ENCODE measurements at regions not wholly inside any gene's neighbourhood (a gene's known extent, or its start where the extent isn't known, plus 50 kb on each side); places are given as distances from the start of the nearest gene placed in this dataset.
"Not testable (repeated sequence)": the region's sequence is repeated elsewhere in the genome, so short reads cannot be mapped to it uniquely, and the experiment has no call there.

DNA sequence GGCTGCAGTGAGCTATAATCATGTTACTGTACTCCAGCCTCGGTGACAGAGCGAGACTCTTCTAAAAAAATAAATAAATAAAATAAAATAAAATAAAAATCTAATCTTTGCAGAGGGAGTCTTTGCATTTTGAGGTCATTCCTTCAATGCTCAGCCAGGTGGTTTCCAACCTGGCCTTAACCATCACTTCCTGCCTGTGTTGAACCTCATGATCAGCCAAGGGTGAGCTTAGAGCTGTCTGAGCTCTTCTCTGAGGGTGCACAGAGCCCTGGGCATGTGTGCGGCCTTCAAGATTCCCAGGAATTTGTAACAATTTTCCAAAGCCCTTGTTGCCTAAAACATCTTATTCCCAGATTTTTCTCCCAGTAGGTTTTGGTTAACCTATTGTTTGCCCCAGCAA lies 94.3 kb downstream of the KCNJ12 start:
- not testable (repeated sequence) for DNase-seq (ENCODE audit: low read depth, low spot score)

DNA sequence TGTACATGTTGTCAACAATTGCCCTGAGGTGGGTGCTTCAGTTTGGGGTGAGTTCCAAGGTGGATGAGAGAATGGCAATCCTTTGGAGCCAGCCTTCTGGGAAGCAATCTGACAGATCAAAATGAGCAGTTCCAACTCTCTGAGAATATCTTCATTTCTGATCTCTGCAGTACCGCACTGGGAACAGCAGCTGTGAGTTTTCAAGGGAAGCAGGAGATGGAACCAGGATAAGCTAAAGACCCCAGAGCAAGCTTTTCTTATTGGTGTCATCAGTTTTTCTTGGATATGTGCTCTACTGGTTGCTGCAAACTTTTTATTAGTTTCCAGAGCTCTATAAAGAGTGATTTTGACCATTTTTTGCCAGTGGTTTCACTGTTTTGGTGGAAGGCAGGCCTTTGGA lies 94.7 kb downstream of the KCNJ12 start:
- no peak for DNase-seq (ENCODE audit: low read depth, low spot score)

GRCh38 chr17:21474815-21475214 lies 98.7 kb downstream of the KCNJ12 start:
- DNase-seq (ENCODE audit: low read depth, low spot score): no peak

DNA sequence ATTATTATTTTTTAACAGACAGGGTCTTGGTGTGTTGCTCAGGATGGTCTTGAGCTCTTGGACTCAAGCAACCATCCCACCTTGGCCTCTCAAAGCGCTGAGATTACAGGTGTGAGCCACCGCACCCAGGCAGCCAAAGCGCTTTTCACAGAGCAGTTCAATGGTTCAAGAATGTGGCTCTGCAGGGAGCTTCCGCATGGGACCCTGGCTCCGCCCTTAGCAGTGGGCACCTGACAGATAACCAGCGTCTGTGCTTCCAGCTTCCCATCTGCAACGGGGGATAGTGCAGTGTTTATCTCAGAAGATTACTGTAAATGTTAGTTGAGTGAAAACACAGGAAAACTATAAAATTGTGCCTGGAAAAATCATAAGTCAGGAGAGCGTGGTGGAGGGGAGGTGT lies 99.4 kb downstream of the KCNJ12 start:
- DNase-seq (ENCODE audit: low read depth, low spot score): no peak

DNA sequence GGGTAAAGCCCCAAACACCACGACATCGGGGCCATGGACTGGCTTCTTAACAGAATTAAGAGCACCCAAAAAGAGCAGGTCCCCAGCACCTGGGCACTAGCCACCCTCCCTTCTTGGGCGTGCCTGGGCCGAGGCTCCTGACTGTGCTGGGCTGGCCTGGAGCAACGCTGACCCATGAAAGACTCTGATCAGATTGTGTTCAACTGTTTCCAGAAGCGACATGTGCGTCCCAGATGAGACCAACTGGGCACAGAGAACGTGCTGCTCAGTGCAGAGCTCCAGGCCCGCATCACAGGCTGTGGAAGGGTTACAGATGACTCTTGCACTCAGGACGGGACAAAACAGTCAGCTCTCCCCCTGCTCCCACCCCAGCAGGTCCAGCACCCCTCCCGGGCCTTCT lies 100.7 kb downstream of the KCNJ12 start:
- no peak for DNase-seq (ENCODE audit: low read depth, low spot score)

DNA sequence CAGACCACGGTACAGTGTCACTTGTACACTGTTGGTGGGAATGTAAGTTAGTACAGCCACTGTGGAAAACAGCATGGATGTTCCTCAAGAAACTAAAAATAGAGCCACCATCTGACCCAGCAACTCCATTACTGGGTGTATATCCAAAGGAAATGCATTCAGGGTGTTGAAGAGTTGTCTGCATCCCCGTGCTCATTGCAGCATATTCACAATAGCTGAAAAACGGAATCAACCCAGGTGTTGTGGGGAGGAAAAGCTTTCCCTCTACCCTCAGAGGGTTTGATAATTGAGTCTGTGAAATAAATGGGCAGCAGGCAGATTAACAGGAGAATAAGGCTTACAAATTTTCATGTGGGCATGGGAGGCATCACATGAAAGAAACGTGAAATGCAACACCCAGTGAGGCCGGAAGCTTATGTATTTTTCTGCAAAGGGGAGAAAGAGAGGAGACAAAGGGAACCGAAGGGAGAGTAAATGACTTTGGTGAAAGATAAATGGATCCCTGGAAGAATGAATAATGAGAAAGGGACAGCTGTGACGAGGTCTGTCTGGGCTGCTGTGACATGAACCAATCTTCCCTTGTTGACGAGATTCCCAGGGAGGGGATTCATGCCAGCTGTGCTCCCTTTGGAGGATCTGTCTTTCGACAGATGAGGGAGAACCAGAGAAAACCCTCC lies 106.2 kb downstream of the KCNJ12 start:
- DNase-seq (ENCODE audit: low read depth, low spot score): no peak

DNA sequence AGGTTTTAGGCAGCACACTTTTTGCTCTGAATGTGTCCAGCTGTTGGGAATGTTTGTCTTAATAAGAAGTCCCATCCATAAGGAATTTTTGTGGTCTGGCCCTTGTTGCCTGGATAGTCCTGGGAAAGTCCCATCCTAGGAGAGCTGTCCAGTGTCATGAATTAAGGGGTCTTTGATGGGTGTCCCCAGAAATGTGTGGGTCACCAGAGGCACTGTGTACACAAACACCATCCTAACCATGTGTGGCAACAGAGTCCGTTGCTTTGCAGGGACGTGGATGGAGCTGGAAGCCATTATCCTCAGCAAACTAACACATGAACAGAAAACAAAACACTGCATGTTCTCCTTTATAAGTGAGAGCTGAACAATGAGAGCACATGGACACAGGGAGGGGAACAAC lies 111.9 kb downstream of the KCNJ12 start:
- DNase-seq (ENCODE audit: low read depth, low spot score): not testable (repeated sequence)

- DNase-seq (ENCODE audit: low read depth, low spot score): no peak
These were observed 117.8 kb downstream of the KCNJ12 start for GRCh38 chr17:21493993-21494392.

DNA sequence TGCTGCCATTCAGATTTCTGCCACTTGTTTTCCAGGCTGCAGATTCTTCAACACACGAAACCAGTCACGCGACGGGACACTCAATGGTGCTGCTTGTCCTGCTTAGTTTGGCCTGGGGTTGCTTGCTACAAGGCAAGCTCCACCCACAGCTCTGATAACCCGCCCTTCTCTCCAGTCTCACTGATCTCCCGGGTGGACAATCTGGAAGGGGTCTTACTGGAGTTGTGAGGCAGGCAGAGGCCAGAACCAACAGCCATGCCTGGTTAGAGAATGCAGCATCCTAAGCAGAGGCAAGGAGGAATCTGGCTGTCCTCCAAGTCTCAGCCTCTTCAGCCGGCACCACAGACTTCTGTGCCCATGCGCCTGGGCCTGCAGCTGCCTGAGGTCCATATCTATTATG lies 119.1 kb downstream of the KCNJ12 start:
- DNase-seq (ENCODE audit: low read depth, low spot score): peak; percentile 17

DNA sequence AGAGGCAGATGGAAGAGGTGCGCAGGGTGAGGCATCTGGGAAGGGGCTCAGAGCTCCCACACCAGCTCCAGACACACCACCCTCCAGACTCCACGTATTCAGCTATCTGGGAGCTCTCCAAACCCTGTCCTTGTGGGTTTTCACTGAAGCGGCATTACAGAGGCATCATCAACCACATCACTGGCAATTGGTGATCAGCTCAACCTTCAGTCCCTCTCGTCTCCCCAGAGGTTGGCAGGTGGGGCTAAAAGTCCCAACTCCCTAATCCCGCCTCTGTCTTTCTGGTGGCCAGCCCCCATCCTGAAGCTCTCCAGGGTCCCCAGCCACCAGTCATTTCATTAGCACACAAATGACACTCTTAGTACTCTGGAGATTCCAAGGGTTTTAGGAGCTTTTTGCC lies 123.9 kb downstream of the KCNJ12 start:
- no peak for DNase-seq (ENCODE audit: low read depth, low spot score)

DNA sequence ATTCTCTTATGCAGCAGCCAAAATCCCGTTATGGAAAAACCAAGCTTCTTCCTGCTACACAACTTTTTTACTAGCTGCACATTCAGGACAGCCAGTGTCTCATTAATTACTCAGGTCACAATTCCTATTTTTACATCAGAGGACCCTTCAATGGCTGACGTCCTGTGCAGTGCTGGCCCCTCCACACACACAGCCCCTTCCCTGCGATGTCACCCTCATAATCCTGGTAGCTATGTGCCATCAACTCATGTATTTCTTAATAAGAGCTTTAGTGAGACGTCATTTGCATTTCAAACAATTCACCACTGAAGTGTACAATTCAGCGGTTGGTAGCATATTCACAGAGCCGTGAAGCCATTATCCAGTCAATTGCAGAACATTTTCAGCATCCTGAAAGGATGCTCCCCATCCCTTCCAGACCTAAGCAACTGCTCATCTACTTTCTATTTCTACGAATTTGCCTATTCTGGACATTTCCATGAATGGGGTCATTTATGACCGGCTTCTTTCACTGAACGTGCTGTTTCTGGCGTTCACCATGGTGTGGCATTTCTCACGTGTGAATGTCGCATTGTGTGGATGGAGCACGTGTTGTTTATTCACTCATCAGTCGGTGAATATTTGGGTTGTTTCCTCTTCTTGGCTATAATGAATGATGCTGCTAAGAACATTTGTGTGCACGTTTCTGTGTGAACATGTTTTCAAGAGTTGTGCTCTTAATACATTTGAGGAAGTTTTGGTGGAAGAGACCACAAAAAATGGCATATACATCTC lies 126.0 kb downstream of the KCNJ12 start:
- DNase-seq (ENCODE audit: low read depth, low spot score): not testable (repeated sequence)

GRCh38 chr17:21505819-21506815 lies 130.0 kb downstream of the KCNJ12 start:
- no peak for DNase-seq (ENCODE audit: low read depth, low spot score)

DNA sequence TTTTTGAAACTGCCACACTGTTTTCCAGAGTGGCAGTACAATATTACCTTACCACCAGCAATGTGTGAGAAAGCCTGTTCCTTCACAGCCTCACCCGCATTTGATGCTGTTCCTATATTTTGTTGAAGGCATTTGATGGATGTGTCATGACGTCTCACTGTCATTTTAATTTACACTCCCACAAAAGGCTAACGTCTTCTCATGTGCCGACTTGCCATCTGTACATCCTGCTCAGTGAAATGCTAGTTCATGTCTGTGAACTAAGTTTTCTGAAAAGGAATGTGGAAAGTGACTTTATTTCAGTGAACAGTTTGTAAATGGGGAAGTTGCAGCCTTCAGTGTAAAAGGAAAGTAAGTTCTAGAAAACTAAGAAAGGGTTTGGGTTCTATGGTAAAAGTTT lies 131.6 kb downstream of the KCNJ12 start:
- not testable (repeated sequence) for DNase-seq (ENCODE audit: low read depth, low spot score)

GRCh38 chr17:21508211-21508610 lies 132.1 kb downstream of the KCNJ12 start:
- no peak for DNase-seq (ENCODE audit: low read depth, low spot score)

DNA sequence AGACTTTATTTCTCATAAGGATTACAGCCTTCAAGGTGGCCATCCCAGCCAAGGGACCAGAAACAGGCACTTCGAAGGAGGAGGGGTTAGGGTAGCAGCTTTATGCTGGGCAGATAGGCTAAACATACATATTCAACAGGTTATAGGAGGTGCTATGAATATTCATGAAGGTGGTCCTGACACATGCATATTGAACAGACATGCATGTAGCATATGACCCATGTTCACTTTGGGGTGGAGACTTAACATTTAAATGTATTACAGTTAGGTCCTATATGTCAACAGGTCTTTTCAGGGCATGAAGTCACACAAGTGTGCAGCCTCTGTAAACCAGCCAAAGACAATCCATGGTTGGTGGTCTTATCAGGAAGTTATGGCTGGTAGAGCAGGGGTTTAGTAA lies 133.2 kb downstream of the KCNJ12 start:
- not testable (repeated sequence) for DNase-seq (ENCODE audit: low read depth, low spot score)

- no peak for DNase-seq (ENCODE audit: low read depth, low spot score)
These were observed 134.7 kb downstream of the KCNJ12 start for GRCh38 chr17:21510686-21511362.

DNA sequence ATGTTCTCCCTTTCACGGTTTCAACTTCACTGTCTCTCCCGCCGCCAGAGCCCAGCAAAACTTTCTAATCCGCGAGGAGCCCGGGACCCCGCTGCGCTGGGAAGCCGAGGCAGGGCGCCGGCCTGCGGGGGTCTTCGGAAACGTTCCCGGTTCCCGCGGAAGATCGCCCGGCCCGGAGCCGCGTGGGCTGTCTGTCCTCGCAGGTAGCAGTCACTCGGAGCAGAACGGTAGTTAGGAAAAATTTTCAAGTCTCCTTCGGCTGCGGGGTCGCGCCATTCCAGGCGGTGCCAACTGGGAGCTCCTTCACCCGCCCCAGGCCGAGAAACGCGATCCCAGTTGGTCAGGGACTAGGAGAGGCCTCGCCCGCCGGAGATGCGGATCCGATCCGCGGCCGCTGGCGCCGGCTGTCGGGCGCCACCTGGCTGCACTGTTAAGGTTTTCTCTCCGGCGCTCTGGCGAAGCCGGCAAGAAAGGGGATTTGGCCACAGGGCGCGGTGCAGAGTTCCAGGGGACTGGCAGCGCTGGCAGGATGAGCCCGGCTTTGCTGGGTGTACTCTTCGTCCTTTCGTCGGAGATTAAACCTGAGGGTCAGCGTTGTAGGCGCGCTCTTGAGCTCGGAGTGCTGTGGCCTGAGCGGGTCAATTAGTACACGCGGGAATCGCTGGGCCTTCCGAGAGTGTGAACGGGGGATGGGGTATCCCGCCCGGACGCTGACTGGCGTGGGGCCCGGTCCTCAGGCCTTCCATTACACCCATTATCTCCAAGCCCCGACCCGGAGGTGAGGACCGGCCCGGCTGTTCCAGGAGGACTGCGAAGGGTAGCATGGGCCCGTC lies 135.4 kb downstream of the KCNJ12 start:
- DNase-seq (ENCODE audit: low read depth, low spot score): peak; percentile 93

DNA sequence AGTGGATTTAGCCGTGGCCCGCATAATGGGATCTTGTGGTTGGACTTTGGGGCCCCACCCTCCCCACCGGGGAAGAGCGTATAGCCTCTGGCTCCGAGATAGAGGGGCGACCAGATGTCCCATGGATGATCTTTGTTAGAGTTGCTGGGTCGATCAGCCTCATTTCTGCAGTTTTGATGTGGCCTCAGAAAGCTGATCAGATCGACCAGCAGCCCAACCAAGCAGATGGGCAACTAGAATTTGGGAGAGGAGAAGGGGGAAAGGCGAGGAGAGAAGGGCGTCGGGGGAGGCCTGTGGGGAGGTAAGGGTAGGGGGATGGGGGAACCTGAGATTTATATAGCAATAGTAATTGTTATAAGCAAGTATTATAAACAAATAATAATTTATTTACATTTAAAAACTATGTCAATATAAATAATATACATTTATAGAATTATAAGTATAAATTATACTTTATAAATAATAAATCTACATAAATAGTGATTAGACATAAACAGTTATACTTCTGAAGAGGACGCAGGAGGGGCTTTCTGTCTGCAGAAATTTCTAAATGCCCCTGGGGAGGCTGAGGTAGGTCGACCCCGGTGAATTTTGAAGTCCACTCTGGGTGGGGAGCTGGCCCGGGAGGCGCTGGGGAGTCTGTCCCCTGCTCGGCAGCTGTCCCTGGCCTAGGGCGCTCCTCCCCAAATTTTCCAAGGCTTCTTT lies 136.3 kb downstream of the KCNJ12 start:
- no peak for DNase-seq (ENCODE audit: low read depth, low spot score)

GRCh38 chr17:21513012-21513570 lies 136.9 kb downstream of the KCNJ12 start:
- DNase-seq (ENCODE audit: low read depth, low spot score): peak; percentile 88

DNA sequence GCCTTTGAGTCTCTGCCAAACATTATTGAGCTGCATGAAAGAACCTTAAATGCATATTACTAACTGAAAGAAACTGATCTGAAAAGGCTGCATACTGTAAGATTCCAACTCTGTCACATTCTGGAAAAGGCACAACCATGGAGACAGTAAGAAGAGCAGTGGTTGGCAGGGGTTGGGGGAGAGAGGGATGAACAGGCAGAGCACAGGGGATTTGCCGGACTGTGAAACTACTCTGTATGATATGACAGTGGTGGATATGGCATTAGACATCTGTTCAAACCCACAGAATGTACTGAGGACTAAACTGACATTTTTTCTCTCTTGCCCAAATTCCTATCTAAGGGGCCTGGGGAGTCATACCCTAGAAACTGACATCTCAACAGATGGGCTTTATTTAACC lies 138.4 kb downstream of the KCNJ12 start:
- not testable (repeated sequence) for DNase-seq (ENCODE audit: low read depth, low spot score)
